ENCODE measurements at regions not wholly inside any gene's neighbourhood (a gene's known extent, or its start where the extent isn't known, plus 50 kb on each side); places are given as distances from the start of the nearest gene placed in this dataset.

GRCh38 chr3:144106970-144107369, 135.3 kb downstream of the DIPK2A start (continued):
- TF ChIP-seq POLR2AphosphoS5 (IDR thresholded peaks at IDR 0.05; ENCODE audit: low read depth) (no peak), EZH2 (IDR thresholded peaks at IDR 0.05; ENCODE audit: low read depth, unreplicated experiment) (no peak), STAT1 (IDR thresholded peaks at IDR 0.05; ENCODE audit: unreplicated experiment) (no peak), JUNB (IDR thresholded peaks at IDR 0.05; ENCODE audit: unreplicated experiment) (no peak), CREB1 (CRISPR knock-in tag; IDR thresholded peaks at IDR 0.05; ENCODE audit: low read depth) (no peak), ZNF331 (CRISPR knock-in tag; IDR thresholded peaks at IDR 0.05; ENCODE audit: low read depth) (no peak)
- TF ChIP-seq, protein P1, sequence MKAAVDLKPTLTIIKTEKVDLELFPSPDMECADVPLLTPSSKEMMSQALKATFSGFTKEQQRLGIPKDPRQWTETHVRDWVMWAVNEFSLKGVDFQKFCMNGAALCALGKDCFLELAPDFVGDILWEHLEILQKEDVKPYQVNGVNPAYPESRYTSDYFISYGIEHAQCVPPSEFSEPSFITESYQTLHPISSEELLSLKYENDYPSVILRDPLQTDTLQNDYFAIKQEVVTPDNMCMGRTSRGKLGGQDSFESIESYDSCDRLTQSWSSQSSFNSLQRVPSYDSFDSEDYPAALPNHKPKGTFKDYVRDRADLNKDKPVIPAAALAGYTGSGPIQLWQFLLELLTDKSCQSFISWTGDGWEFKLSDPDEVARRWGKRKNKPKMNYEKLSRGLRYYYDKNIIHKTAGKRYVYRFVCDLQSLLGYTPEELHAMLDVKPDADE (IDR thresholded peaks at IDR 0.05) = no peak
- TF ChIP-seq, protein P2, sequence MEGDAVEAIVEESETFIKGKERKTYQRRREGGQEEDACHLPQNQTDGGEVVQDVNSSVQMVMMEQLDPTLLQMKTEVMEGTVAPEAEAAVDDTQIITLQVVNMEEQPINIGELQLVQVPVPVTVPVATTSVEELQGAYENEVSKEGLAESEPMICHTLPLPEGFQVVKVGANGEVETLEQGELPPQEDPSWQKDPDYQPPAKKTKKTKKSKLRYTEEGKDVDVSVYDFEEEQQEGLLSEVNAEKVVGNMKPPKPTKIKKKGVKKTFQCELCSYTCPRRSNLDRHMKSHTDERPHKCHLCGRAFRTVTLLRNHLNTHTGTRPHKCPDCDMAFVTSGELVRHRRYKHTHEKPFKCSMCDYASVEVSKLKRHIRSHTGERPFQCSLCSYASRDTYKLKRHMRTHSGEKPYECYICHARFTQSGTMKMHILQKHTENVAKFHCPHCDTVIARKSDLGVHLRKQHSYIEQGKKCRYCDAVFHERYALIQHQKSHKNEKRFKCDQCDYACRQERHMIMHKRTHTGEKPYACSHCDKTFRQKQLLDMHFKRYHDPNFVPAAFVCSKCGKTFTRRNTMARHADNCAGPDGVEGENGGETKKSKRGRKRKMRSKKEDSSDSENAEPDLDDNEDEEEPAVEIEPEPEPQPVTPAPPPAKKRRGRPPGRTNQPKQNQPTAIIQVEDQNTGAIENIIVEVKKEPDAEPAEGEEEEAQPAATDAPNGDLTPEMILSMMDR (conservative IDR thresholded peaks at IDR 0.05; ENCODE audit: low read depth in 2 of 2) = no peak

GRCh38 chr3:144107923-144108322, 136.3 kb downstream of the DIPK2A start:
- H3F3A ChIP-seq (replicated peaks; ENCODE audit: low read depth) = no peaks in the 10 kb centered on the region
- no peak overlapping the region for H3K4me3 ChIP-seq
- DNase-seq (ENCODE audit: low spot score) (no peak), ATAC-seq (no peak)
- H3K4me1 Mint-ChIP-seq = peaks cover 12% of the 10 kb centered on the region
- H3K9me3 Mint-ChIP-seq = no peaks in the 10 kb centered on the region
- H3K36me3 ChIP-seq (ENCODE audit: insufficient read depth) = no peaks in the 10 kb centered on the region
- H3K27ac ChIP-seq (ENCODE audit: low read depth) = no peak overlapping the region
- no peak overlapping the region for H2AFZ ChIP-seq
- H3K36me3 Mint-ChIP-seq (ENCODE audit: low read depth) = no peaks in the 10 kb centered on the region
- no peak overlapping the region for H3K4me3 Mint-ChIP-seq
- no peaks in the 10 kb centered on the region for H3K9me2 ChIP-seq (ENCODE audit: insufficient read depth)
- no peak overlapping the region for H3K27ac Mint-ChIP-seq
- H3K27me3 ChIP-seq (ENCODE audit: insufficient read depth) = no peaks in the 10 kb centered on the region
- H3K4me1 ChIP-seq (ENCODE audit: insufficient read depth) = peaks cover 12% of the 10 kb centered on the region
- no peaks in the 10 kb centered on the region for H3K79me2 ChIP-seq (replicated peaks; ENCODE audit: insufficient read depth)
- H3K4me2 ChIP-seq = no peak overlapping the region
- no peaks in the 10 kb centered on the region for H4K20me1 ChIP-seq (replicated peaks; ENCODE audit: insufficient read depth)
- no peaks in the 10 kb centered on the region for H3K27me3 Mint-ChIP-seq (ENCODE audit: insufficient read depth, low read depth, poor library complexity)
- TF ChIP-seq EZH2phosphoT487 (IDR thresholded peaks at IDR 0.05; ENCODE audit: unreplicated experiment) = no peak
- no peak for TF ChIP-seq JUNB (IDR thresholded peaks at IDR 0.05; ENCODE audit: unreplicated experiment)
- no peak for TF ChIP-seq NANOG (IDR thresholded peaks at IDR 0.05; ENCODE audit: borderline replicate concordance)
- TF ChIP-seq EZH2 (IDR thresholded peaks at IDR 0.05; ENCODE audit: low read depth, unreplicated experiment) = no peak
- TF ChIP-seq CREB1 (CRISPR knock-in tag; IDR thresholded peaks at IDR 0.05; ENCODE audit: low read depth) = no peak
- TF ChIP-seq STAT1 (IDR thresholded peaks at IDR 0.05; ENCODE audit: unreplicated experiment) = no peak
- TF ChIP-seq, protein P1 (IDR thresholded peaks at IDR 0.05) = no peak
- TF ChIP-seq ZNF462 (CRISPR knock-in tag; IDR thresholded peaks at IDR 0.05) = no peak
- TF ChIP-seq ZNF331 (CRISPR knock-in tag; IDR thresholded peaks at IDR 0.05; ENCODE audit: low read depth) = no peak
- no peak for TF ChIP-seq ZNF114 (CRISPR knock-in tag; IDR thresholded peaks at IDR 0.05)
- TF ChIP-seq POLR2AphosphoS5 (IDR thresholded peaks at IDR 0.05; ENCODE audit: low read depth) = no peak
- TF ChIP-seq, protein P2 (conservative IDR thresholded peaks at IDR 0.05; ENCODE audit: low read depth in 2 of 2) = no peak
